Spleen (tissue), 7 donors: ENCODE measurements at regions not wholly inside any gene's neighbourhood (a gene's known extent, or its start where the extent isn't known, plus 50 kb on each side); places are given as distances from the start of the nearest gene placed in this dataset.

ENCODE experiments used
- POLR2A ChIP-seq, 3 donors: fragments of 450-650 bp; IDR thresholded peaks; one replicate each; pipeline ENCODE4 v1.5.1; 2017; ENCODE audit warnings: antibody characterized with exemption in 3 of 3, mild to moderate bottlenecking in 1 of 3
- POLR2AphosphoS5 ChIP-seq, 3 donors: sonication (generic); formaldehyde crosslinking; IDR thresholded peaks; one replicate each; pipeline ENCODE4 v1.5.1; 2017; ENCODE audit warnings: antibody characterized with exemption in 3 of 3
- TF ChIP-seq, protein P1 (sequence below), 11 experiments: fragments of 200-600 bp in 7 of 11; fragments of 450-650 bp in 4 of 11; sonication (generic) in 4 of 11; IDR thresholded peaks in 8 of 11; conservative IDR thresholded peaks in 3 of 11; 1 replicate in 7 of 11; 2 replicates in 4 of 11; pipeline versions ENCODE4 v1.4.0 to v1.8.0; 2016 to 2021; ENCODE audit warnings: antibody characterized with exemption in 11 of 11, inconsistent platforms in 4 of 11, mild to moderate bottlenecking in 1 of 11
- donor health status: DM: no; HTN: no; CAD: no; lungs with moderate emphysema.
- donor health status: DM: no; HTN: no; CAD: no.
- donor health status: DM: no; HTN: no; CAD: no.

DNA sequence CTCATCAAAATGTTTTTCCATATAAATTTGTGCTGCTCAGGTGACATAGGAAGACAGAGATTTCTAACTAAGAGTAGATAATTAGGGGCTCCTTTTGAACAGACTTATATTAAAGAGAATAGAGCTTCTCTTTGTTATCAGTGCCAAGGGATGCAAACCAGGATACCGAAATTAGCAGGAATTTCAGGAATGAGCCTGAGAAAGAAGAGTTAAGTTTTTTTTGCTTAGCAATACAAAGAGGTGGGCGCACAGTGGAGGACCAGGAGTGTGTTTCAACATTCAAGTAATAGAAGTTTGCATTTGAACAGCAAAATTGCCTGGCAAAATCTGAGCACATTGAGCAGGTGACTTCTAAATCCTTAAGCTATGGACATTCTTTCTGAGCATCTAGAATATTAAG is 541.3 kb downstream of the GBA3 start:
- TF ChIP-seq, protein P1, sequence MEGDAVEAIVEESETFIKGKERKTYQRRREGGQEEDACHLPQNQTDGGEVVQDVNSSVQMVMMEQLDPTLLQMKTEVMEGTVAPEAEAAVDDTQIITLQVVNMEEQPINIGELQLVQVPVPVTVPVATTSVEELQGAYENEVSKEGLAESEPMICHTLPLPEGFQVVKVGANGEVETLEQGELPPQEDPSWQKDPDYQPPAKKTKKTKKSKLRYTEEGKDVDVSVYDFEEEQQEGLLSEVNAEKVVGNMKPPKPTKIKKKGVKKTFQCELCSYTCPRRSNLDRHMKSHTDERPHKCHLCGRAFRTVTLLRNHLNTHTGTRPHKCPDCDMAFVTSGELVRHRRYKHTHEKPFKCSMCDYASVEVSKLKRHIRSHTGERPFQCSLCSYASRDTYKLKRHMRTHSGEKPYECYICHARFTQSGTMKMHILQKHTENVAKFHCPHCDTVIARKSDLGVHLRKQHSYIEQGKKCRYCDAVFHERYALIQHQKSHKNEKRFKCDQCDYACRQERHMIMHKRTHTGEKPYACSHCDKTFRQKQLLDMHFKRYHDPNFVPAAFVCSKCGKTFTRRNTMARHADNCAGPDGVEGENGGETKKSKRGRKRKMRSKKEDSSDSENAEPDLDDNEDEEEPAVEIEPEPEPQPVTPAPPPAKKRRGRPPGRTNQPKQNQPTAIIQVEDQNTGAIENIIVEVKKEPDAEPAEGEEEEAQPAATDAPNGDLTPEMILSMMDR (IDR thresholded peaks at IDR 0.05 in 8 of 11, conservative IDR thresholded peaks at IDR 0.05 in 3 of 11), result no peak
- TF ChIP-seq POLR2A (IDR thresholded peaks at IDR 0.05) (no peak), POLR2AphosphoS5 (IDR thresholded peaks at IDR 0.05) (no peak)
